Smooth muscle cell (in vitro differentiated cells): ENCODE measurements at regions not wholly inside any gene's neighbourhood (a gene's known extent, or its start where the extent isn't known, plus 50 kb on each side); places are given as distances from the start of the nearest gene placed in this dataset.

ENCODE experiments used
- DNase-seq: peaks from one replicate; lab custom pipeline; 2025; ENCODE audit not compliant: unreplicated experiment; lab: John Stamatoyannopoulos, UW
- H2AFZ ChIP-seq: fragments of 200-600 bp; sonication (generic); 2 replicates; pipeline ENCODE4 v1.6.0; 2016; ENCODE audit warnings: antibody characterized with exemption, low read depth, mild to moderate bottlenecking
- H3F3A ChIP-seq: fragments of 200-600 bp; sonication (generic); 2 replicates; pipeline ENCODE4 v1.6.0; 2017; ENCODE audit warnings: antibody characterized with exemption, low read depth
- H3K27ac ChIP-seq: fragments of 200-600 bp; sonication (generic); 2 replicates; pipeline ENCODE4 v1.5.1; 2016; ENCODE audit warnings: low read depth, mild to moderate bottlenecking
- H3K27me3 ChIP-seq: fragments of 200-600 bp; sonication (generic); 2 replicates; pipeline ENCODE4 v1.6.1; 2016; ENCODE audit warnings: low read depth, mild to moderate bottlenecking
- H3K36me3 ChIP-seq: fragments of 200-600 bp; sonication (generic); 2 replicates; pipeline ENCODE4 v1.5.1; 2016; ENCODE audit warnings: low read depth
- H3K4me1 ChIP-seq: fragments of 200-600 bp; sonication (generic); 2 replicates; pipeline ENCODE4 v1.5.1; 2016; ENCODE audit warnings: low read depth
- H3K4me2 ChIP-seq: fragments of 200-600 bp; sonication (generic); 2 replicates; pipeline ENCODE4 v1.6.0; 2016; ENCODE audit warnings: mild to moderate bottlenecking
- H3K4me3 ChIP-seq: fragments of 200-600 bp; sonication (generic); 2 replicates; pipeline ENCODE4 v1.5.1; 2016; ENCODE audit warnings: mild to moderate bottlenecking
- H3K79me2 ChIP-seq: fragments of 200-600 bp; sonication (generic); 2 replicates; pipeline ENCODE4 v1.6.0; 2016; ENCODE audit warnings: low read depth, mild to moderate bottlenecking
- H3K9ac ChIP-seq: fragments of 200-600 bp; sonication (generic); 2 replicates; pipeline ENCODE4 v1.6.0; 2016; ENCODE audit warnings: low read depth
- H3K9me3 ChIP-seq: fragments of 200-600 bp; sonication (generic); replicated peaks from 2 replicates; pipeline ENCODE4 v1.5.1; 2016; ENCODE audit warnings: low read depth
- H4K20me1 ChIP-seq: fragments of 200-600 bp; sonication (generic); 2 replicates; pipeline ENCODE4 v1.6.0; 2016; ENCODE audit warnings: low read depth
- WGBS: methylation state at CpG from one replicate; pipeline ENCODE4 v1.1.7; 2016; ENCODE audit warnings: low lambda C conversion rate; 5-methylcytosine and 5-hydroxymethylcytosine counted together
- TF ChIP-seq, protein P1 (sequence below): fragments of 200-600 bp; sonication (generic); IDR thresholded peaks from 2 replicates; pipeline ENCODE4 v1.5.1; 2017; ENCODE audit warnings: borderline replicate concordance, mild to moderate bottlenecking, antibody characterized with exemption; ENCODE audit not compliant: insufficient read depth, poor library complexity, severe bottlenecking

GRCh38 chr3:87805670-87806069 is 253.1 kb downstream of the CGGBP1 start:
- peaks cover 5% of the 10 kb centered on the region for H3K27me3 ChIP-seq
- no peaks in the 10 kb centered on the region for H3K36me3 ChIP-seq
- no peaks in the 10 kb centered on the region for H3K4me1 ChIP-seq
- H3K27ac ChIP-seq, result no peak overlapping the region
- H2AFZ ChIP-seq, result no peak overlapping the region
- H4K20me1 ChIP-seq, result no peaks in the 10 kb centered on the region
- H3K4me2 ChIP-seq, result no peak overlapping the region
- no peaks in the 10 kb centered on the region for H3K9me3 ChIP-seq
- WGBS, result 82% methylated on average over 5 of the region's 5 CpGs
- H3F3A ChIP-seq, result no peaks in the 10 kb centered on the region
- TF ChIP-seq, protein P1, sequence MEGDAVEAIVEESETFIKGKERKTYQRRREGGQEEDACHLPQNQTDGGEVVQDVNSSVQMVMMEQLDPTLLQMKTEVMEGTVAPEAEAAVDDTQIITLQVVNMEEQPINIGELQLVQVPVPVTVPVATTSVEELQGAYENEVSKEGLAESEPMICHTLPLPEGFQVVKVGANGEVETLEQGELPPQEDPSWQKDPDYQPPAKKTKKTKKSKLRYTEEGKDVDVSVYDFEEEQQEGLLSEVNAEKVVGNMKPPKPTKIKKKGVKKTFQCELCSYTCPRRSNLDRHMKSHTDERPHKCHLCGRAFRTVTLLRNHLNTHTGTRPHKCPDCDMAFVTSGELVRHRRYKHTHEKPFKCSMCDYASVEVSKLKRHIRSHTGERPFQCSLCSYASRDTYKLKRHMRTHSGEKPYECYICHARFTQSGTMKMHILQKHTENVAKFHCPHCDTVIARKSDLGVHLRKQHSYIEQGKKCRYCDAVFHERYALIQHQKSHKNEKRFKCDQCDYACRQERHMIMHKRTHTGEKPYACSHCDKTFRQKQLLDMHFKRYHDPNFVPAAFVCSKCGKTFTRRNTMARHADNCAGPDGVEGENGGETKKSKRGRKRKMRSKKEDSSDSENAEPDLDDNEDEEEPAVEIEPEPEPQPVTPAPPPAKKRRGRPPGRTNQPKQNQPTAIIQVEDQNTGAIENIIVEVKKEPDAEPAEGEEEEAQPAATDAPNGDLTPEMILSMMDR, result no peak
- no peaks in the 10 kb centered on the region for H3K79me2 ChIP-seq
- H3K9ac ChIP-seq, result no peak overlapping the region
- no peak overlapping the region for H3K4me3 ChIP-seq
- DNase-seq, result no peak

- no peak for DNase-seq
- WGBS, result 60% methylated on average over 5 of the region's 5 CpGs
- no peak overlapping the region for H3K4me2 ChIP-seq
- H4K20me1 ChIP-seq, result no peaks in the 10 kb centered on the region
- no peak overlapping the region for H2AFZ ChIP-seq
- H3K9me3 ChIP-seq, result no peaks in the 10 kb centered on the region
- H3K36me3 ChIP-seq, result no peaks in the 10 kb centered on the region
- H3K79me2 ChIP-seq, result no peaks in the 10 kb centered on the region
- H3K4me3 ChIP-seq, result no peak overlapping the region
- no peak overlapping the region for H3K27ac ChIP-seq
- no peak overlapping the region for H3K9ac ChIP-seq
- H3K27me3 ChIP-seq, result peaks cover 5% of the 10 kb centered on the region
- TF ChIP-seq, protein P1, result no peak
- H3F3A ChIP-seq, result no peaks in the 10 kb centered on the region
- no peaks in the 10 kb centered on the region for H3K4me1 ChIP-seq
Observed at GRCh38 chr3:87801409-87801808, 257.4 kb downstream of the CGGBP1 start.

DNA sequence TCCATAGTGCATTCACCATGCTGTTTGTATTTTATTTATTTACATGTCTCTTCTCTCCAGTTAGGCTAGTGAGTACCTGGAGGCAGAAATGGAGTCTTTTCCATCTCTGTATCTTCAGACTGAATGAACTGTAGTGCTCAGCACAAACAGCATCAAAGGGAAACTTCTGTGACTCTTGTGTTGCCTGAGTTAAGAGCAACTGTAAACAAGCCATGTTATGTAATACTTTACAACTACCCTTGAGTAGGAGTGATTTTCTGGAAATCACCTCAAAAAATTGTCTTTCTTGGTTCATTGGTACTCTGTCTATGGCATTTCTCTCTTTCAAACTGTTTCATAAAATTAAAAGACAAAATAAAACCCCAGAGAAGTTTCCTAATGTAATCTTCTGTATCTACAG is 258.3 kb downstream of the CGGBP1 start:
- H3K4me2 ChIP-seq, result no peak overlapping the region
- H2AFZ ChIP-seq, result no peak overlapping the region
- DNase-seq, result no peak
- no peaks in the 10 kb centered on the region for H3K9me3 ChIP-seq
- no peak overlapping the region for H3K27ac ChIP-seq
- H3K27me3 ChIP-seq, result peaks cover 13% of the 10 kb centered on the region
- H3F3A ChIP-seq, result no peaks in the 10 kb centered on the region
- no peak overlapping the region for H3K9ac ChIP-seq
- H4K20me1 ChIP-seq, result no peaks in the 10 kb centered on the region
- TF ChIP-seq, protein P1, result no peak
- no peaks in the 10 kb centered on the region for H3K36me3 ChIP-seq
- H3K4me3 ChIP-seq, result no peak overlapping the region
- no peaks in the 10 kb centered on the region for H3K79me2 ChIP-seq
- no peaks in the 10 kb centered on the region for H3K4me1 ChIP-seq

GRCh38 chr3:87798567-87798947 is 260.2 kb downstream of the CGGBP1 start:
- DNase-seq, result no peak
- 66% methylated on average over 4 of the region's 4 CpGs for WGBS

More at GRCh38 chr3:87798567-87798947, 260.2 kb downstream of the CGGBP1 start:
- H3K27ac ChIP-seq, result no peak overlapping the region
- H3K27me3 ChIP-seq, result peaks cover 28% of the 10 kb centered on the region
- TF ChIP-seq, protein P1, result no peak
- H3K9me3 ChIP-seq, result no peaks in the 10 kb centered on the region
- no peaks in the 10 kb centered on the region for H3K79me2 ChIP-seq
- H2AFZ ChIP-seq, result no peak overlapping the region
- H3F3A ChIP-seq, result no peaks in the 10 kb centered on the region
- no peaks in the 10 kb centered on the region for H3K4me1 ChIP-seq
- no peaks in the 10 kb centered on the region for H3K36me3 ChIP-seq
- H4K20me1 ChIP-seq, result no peaks in the 10 kb centered on the region
- no peak overlapping the region for H3K9ac ChIP-seq
- H3K4me2 ChIP-seq, result no peak overlapping the region
- no peak overlapping the region for H3K4me3 ChIP-seq
